HG03159 (cell line): ENCODE measurements at regions not wholly inside any gene's neighbourhood (a gene's known extent, or its start where the extent isn't known, plus 50 kb on each side); places are given as distances from the start of the nearest gene placed in this dataset.

Source experiments
- ATAC-seq: cut with Tn5 transposase; IDR thresholded peaks from one replicate; pipeline ENCODE4 v1.9.1; 2021; ENCODE audit warnings: mild to moderate bottlenecking, moderate library complexity; ENCODE audit not compliant: unreplicated experiment

DNA sequence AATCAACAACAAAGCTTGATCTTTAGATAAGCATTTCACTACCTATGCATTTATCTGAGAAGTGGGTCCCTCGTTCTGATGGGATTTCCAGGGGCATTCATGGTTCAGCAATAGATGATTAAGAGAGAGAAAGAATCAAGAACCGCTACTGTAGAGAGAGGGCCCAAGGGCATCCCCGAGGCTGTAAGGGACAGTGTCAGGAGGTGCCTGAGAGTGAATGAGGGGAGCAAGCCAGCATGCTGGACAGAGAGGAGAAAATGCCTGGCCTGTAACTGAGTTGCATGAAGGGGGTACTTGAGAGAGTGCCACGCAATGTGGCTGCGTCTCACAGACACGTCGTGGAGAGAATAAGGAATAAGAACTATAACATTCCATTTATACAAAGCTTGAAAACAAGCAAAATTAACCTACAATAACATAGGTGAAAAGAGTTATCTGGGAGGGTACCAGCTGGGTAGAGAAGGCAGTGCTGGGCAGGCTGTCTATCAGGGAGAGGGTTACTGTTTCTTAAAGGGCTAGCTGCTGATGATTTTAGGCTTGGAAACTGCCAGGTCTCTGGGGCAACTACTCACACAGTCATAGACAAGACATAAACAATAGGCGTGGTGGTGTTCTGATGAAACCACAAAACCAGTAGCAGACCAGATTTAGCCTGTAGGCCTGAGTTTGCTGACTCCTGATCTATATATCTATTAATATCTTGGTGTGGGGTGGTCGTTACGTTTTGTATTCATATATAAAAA, 374.6 kb upstream of the CFAP20DC start:
- ATAC-seq, result peak; percentile 56

DNA sequence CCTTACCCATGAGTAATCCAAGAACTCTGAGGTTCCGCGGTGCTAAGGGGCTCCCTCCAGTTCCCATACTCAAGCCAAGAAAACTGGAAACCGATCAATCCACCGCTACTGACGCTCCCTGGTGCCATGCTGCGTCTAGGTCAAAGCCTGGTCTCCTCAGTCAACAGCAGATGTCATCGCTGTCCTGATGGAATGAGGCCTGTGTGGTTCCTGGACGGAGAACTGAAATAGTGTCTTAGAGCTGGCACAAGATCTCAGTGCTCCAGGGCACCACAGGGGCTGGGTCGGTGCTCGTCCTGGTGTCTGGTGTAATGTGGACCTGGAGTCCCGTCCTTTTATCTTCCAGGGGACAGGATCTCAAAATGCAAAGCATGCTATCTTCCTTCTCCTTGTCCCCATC, 373.9 kb upstream of the CFAP20DC start:
- no peak for ATAC-seq

DNA sequence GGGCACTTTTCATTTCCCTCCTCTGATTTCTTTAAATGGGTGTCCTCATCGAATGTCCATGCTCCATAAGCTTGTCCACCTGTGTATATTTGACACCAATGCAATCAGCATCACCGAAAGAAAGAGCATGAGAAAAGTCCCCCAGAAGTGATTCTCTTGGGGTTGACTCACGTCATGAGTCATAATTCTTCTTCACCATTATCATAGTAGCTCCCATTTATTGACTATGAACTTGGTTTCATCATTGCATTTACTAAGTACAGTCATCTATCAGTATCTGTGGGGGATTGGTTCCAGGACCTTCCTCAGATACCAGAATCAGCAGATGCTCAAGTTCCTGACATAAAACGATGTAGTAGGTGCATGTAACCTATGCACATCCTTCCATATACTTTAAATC, 372.5 kb upstream of the CFAP20DC start:
- no peak for ATAC-seq

DNA sequence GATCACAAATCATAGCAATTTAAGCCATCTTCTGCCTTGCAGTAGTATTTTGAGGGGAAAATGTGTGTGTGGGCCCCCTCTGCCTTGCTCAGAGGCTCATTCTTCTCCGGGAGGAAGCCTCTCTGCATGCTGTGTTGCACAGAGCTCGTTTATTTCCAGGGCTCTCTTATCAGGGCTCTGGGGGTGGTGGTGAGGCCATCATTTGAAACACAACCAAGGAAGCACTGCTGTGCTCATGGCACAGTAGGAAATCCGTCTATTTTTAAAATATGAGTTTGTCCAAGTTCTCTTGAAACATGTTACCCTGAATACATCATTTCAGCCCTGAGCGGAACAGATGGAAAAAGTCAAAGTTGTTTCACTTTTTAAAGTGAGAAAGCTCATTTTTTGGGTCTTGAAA, 369.0 kb upstream of the CFAP20DC start:
- no peak for ATAC-seq

DNA sequence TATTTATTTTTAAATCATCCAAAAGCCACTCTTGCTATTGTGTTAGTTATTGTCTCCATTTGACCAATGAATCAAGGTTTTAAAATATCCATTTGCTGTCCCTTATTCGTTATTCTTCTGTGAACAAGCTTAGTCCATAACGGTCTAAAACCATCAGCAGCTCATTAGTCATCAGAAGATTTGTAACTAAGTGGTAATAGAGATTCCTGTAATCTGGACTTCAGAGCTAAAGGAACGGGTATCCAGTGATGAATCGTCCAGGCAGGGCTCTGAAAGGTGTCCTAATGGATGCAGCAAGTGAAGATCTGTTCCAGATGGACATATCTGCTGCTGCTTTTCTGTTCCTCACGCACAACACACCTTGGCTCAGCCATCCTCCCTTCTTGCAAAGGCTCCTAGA, 362.7 kb upstream of the CFAP20DC start:
- ATAC-seq, result no peak

DNA sequence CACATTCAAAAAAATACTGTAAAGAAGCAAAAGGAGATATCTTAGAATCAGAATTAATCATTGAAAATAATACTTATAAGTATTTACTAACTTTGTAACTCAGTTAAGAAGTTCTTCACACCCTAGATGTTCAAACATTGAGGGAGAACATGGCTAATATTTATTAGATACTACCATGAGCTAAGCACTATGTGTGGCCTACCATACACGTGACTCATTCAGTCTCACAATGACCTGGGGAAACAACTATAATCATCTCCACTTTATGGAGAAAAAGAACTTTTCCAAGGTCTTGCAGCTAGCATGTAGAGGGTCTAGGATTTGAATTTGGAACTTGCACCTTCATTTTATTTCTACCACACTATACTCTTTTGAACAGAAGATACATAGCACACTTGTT, 361.9 kb upstream of the CFAP20DC start:
- no peak for ATAC-seq

DNA sequence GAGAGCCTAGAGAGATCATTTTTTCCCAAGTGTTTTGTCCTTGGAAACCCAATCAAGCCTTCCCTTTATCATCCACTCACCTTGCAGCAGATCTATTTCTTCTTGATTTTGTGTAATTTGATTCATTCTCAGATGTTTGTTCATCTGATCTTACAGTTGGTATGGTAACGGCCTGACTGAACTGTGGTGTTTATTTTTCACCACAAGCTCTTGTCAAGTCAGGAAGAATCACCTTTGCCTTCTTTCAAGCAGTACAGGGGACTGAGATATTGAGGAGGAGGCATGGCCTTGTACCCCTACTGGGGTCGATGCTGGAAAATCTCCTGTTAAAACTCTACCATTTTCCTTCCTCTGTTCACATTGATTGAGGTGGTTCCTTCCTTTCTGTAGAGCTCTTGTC, 361.4 kb upstream of the CFAP20DC start:
- no peak for ATAC-seq

DNA sequence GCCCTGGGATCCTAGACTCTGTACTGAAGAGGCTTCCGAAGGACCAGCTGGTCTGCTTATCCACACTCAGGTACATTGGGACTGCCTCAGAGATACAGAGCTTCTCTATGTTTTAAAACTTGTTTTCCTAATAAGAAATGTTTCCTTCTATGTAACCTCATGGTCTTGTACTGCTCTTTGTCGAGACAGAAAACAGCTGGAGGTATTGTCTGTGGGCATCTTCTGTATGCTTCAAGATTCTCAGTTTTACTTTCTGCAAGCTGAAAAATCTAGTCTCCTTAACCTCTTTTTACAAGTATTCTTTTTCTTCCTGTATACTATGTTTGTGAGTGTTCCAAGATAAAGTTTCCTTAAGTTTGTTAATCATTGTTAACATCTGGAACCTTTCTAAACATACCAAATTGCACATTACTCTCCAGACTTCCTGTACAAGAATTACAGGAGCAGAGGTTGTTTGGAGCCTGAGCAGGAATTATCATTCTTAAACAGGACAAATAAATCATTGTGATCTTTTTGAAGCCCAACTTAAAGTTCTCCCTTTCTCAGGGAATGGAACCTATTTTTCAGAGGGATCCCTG, 358.3 kb upstream of the CFAP20DC start:
- ATAC-seq, result peak; percentile 55

DNA sequence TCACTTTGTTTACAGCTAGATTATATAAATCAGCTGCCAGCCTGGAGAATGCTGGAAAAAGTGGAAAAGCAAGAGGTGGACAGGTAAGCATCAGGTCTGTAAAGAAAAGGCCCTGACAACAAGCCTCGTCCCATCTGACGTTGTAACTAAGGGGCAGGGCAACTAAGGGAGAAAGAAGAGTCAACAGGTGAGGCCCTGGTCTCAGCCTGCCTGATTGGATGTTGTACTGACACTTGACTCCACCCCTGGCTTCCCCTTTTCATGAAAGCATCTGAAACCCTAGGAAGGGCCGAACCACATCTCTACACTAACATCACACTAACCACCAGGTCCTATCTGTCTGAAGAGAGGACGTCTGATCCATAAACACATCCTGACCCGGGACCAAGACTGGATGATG, 357.6 kb upstream of the CFAP20DC start:
- no peak for ATAC-seq

DNA sequence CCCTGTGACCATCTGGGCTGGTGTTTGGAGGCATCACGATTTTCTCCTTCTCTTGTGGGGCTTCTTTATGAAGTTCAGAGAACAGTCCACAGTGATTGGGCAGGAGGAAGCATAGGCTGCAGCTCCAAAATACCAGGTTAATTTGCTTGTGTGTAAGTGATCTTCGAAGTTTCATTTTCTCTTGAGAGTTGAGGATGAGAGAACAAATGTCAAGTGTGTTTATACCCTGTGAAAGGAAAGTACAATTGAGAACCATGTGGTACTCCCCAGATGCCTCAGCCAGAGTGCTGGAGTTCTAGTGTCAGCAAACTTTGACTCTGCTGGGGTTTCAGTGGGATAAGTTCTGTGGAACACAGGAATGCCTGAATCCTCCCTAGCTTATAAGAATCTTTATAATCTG, 357.1 kb upstream of the CFAP20DC start:
- peak; percentile 75 for ATAC-seq

DNA sequence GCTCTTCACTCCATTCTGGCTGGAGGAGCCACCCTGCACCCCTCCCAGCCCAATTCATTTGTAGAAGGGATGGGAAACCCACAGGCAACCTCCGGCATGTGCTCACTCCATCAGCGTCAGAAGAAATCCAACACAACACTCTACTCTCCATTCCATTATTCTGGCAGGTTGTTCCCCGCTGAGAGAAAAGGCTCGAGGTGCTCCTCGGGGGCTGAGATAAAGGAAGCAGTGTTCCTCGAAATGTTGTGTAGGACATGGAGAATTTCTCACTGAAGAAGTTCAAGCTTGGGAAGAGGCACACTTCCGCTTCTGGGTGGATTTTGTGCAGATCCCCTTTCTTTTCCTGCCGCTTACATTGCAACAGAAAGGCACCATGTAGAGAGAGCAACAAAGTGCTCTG, 355.0 kb upstream of the CFAP20DC start:
- no peak for ATAC-seq

DNA sequence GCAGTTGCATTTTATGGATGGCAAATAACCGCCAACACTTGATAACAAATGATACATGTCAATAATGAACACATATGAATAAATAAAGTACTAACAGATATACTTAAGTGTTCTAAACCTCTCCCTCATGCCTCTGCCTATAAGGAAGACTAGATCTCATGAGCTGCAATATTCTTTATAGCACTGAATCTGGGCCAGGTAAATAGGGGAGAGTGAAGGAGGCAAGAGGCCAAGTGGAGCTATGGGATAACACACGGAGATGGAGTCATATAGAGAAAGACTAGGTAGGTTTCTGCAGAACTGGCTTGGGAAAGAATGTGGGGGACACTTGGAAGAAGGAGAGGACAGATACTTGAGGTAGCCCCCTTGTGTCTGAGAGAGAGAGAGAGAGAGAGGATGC, 354.2 kb upstream of the CFAP20DC start:
- no peak for ATAC-seq

DNA sequence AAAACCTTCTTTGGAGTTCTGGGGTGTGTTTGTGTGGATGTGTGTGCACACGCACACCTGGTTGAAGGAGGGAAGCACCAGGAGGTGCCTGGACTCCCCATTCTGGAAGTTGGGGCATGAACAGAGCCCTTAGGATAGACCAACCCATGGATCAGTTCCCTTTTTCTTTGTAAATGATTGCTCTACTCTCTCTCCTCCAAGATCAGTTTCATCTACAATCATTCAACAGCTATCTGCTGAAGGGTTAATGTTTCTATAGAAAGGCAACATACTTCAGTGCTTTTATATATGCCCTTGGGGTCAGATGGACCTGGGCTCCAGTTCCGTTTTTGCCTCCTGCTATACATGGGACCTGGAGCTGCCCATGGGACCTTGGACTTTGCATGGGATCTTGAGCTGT, 352.1 kb upstream of the CFAP20DC start:
- peak; percentile 55 for ATAC-seq

DNA sequence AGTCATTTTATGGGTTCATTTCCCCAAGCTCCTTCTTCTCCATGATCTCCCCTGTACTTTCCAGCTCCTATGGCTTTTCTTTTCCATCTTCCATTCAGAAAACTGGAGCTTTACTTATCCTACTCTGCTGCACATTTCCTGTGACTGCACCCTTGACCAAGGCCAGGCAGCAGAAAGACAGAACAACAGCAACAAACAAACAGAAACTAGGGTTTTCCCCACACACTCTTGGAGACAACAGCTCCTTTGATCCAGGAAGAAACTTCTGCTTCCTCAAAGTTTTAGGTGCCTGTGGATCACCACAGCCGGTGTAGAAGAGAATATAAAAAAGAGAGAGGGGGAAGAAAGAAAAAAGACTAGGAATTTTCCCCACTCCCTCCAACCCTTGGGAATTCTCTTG, 342.3 kb upstream of the CFAP20DC start:
- no peak for ATAC-seq

DNA sequence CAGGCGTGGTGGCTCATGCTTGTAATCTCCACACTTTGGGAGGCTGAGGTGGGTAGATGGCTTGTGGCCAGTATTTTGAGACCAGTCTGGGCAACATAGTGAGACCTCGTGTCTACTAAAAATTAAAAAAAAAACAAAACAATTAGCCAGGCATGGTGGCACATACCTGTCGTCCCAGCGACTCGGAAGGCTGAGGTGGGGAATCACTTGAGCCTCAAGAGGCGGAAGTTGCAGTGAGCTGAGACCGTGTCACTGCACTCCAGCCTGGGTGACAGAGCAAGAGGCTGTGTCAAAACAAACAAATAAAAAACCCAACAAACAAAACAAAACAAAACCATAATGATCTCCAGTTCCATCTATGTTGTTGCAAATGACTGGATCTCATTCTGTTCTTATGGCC, 341.3 kb upstream of the CFAP20DC start:
- ATAC-seq, result no peak

DNA sequence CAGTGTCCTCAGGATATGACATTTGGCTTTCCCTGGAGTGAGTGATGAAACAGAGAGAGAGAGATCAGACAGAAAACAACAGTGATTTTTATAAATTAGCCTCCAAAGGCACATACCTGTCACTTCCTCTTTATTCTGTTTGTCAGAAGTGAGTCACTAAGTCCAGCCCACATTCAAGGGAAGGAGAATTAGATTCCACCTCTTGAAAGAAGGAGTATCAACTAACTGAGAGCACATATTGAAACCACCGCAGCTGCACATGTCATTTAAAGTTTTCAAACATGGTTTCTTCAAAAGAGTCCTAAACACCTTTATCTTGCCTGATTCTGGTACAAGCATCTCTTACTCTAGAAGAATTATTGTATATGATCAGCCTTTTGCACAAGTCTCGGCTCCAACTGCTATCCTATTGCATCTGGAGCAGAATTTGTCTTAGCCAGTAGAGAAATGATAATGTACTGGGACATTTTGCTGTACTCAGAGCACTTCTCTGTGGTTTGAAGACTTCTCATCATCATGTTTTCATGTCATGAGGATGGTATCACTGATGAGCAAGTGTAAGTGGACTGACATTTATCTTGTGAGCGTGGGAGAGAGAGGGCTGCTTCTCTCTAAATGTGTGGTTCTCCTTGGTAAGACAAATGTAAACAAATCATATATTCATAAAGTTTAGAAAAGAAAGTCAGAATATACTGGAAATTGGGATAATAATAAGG, 338.9 kb upstream of the CFAP20DC start:
- peak; percentile 34 for ATAC-seq

DNA sequence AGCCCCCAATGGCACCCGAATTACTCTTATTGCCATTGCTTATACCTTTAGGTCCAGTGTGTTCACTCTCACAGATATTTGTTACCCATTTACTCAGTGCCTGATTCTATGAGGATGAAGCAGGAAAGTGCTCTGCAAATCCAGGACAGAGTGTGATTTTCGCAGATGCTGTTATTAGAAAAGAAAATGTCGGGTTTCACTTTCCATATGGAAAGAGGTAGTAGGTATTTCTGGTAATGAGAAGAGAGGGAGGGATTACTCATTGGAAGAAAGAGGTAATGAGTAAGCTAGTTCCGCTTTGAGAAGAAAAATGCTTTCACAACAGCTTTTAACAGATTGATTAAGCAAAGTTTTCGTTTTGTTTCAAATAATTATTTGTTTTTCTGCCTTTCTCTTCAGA, 336.3 kb upstream of the CFAP20DC start:
- ATAC-seq, result peak; percentile 84

DNA sequence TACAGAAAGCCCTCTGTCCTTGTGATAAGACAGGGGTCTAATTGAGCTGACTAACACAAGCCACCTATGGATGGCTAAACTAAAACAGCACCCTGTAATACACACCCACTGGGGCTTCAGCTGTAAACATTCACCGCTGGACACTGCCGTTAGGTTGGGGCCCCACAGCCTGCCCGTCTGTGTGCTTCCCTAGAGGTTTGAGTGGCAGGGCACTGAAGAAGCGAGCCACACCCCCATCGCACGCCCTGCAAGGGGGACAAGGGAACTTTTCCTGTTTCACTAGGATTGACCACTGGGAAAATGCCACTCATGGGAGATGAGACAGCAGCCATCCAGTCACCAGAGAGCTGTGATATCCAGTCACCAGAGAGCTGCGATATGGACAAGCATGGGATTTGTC, 335.7 kb upstream of the CFAP20DC start:
- no peak for ATAC-seq

DNA sequence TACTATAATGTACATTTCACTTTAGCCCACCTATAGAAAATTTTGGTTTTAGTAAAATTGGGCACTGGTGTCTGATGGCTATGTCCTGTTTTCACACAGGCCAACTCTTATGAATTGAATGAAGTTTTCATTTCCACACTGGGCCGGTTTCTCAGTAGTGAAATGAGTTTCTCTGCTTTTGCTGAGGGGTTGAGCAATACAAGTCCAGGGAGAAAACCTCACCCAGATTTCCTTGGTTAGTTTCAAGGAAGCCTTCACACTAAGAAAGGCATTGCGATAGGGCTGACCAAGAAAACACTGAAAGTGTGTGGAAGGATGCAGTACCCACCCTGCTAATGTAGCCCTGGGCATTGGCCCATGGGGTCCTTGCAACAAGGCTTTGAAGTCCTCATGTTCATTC, 331.5 kb upstream of the CFAP20DC start:
- peak; percentile 66 for ATAC-seq

DNA sequence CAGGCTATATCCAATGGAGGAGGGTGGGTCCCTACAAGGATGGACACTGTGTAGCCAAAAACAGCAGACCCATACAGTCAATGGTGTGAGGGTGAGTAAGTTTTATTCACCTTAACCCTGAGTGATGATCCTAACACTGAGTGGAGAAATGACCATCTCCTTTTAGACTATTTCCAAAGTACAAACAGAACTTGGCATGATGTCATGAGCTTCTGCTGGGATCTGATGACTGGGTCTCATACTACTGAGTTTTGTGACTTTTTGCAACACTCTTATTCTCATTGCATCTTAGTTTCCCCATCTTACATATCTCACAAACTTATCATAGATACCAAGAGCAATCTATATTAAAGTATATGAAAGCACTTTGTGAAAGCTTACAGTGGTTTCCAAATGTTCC, 330.3 kb upstream of the CFAP20DC start:
- no peak for ATAC-seq

DNA sequence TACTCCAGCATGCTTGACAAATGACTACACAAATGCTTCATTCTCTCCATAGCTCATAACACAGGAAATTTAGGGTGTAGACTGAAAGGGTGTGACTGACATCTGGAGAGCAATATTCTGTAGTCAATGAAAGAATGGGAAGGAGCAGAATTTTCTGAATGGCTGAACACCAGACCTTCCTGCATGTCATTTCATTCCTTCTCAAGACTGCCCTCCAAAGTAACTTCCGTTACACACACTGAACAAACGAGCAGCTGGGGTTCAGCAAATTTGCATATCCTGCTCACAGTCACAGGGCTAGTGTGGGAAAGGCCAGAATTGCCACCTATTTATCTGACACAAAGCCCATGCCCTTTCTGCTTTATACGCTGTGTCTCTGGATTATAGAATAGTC, 325.0 kb upstream of the CFAP20DC start:
- peak; percentile 99 for ATAC-seq

DNA sequence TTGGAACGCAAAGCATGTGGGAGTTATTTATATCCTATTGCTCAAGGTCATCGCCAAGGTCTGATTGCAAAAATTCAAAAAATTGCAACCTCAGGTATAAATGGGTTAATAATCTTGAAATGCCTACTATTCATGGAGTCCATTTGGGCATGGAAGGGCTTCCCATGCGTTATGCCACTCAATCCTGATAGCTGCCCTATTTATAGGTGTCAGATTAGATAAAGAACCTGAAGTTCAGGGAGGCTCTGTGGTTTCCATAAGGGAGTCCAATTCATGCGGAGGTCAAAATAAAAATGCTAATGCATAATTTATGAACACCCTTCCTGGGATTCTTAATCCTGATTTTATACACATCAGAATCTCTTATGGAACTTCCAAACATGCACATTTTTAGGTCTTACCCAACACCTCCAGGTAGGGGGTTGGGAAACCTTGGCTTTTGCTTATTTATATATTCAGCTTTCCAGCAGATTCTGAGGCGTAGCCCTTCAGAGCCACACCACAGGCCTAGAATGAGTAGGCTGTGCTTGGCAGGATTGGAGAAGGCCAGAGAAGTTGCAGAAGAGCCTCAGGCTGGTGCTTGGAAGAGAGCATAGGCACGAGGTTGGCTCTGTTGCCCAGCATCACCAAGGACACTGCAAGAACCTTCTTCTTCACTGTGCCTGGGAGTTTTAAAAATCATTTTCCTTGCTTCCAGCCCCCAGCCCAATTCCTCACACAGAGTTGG, 324.4 kb upstream of the CFAP20DC start:
- ATAC-seq, result peak; percentile 41
